OCI-LY3 (cell line): ENCODE measurements at regions not wholly inside any gene's neighbourhood (a gene's known extent, or its start where the extent isn't known, plus 50 kb on each side); places are given as distances from the start of the nearest gene placed in this dataset.
A peak's percentile ranks its signal among the peaks of the same experiment; 100 is the strongest.

ENCODE experiments used
- H2AFZ ChIP-seq: fragments of 200-600, 300-600 bp; shearing (Covaris generic); 2 replicates; pipeline ENCODE4 v1.6.0; 2014; ENCODE audit warnings: antibody characterized with exemption, low read depth, low read length
- H3K27ac ChIP-seq: fragments of 200-600, 300-600 bp; sonication (generic); 2 replicates; pipeline ENCODE4 v1.5.1; 2014; ENCODE audit warnings: mild to moderate bottlenecking, low read length, moderate library complexity, mixed read lengths
- H3K27me3 ChIP-seq: fragments of 200-600, 300-600 bp; sonication (generic); 2 replicates; pipeline ENCODE4 v1.6.1; 2014; ENCODE audit warnings: low read depth, low read length, mixed read lengths
- H3K36me3 ChIP-seq: fragments of 200-600, 300-600 bp; sonication (generic); replicated peaks from 2 replicates; pipeline ENCODE3; 2014; ENCODE audit warnings: low read depth, low read length, mixed read lengths
- H3K4me1 ChIP-seq: fragments of 300-600, 200-600 bp; sonication (generic); 2 replicates; pipeline ENCODE4 v1.6.1; 2014; ENCODE audit warnings: low read length, mixed read lengths
- H3K4me2 ChIP-seq: fragments of 200-600, 300-600 bp; sonication (generic); 2 replicates; pipeline ENCODE4 v1.6.1; 2014; ENCODE audit warnings: low read length, mixed read lengths
- H3K4me3 ChIP-seq: fragments of 300-600, 200-600 bp; sonication (generic); 2 replicates; pipeline ENCODE4 v1.5.1; 2014; ENCODE audit warnings: antibody characterized with exemption, mild to moderate bottlenecking, low read length, moderate library complexity
- H3K79me2 ChIP-seq: fragments of 300-600, 200-600 bp; shearing (Covaris generic); 2 replicates; pipeline ENCODE4 v1.6.1; 2014; ENCODE audit warnings: mild to moderate bottlenecking, low read length, mixed read lengths
- H3K9ac ChIP-seq: fragments of 300-600, 200-600 bp; shearing (Covaris generic); 2 replicates; pipeline ENCODE4 v1.6.0; 2014; ENCODE audit warnings: mild to moderate bottlenecking, low read length, moderate library complexity
- H3K9me3 ChIP-seq: fragments of 200-600, 300-600 bp; shearing (Covaris generic); 2 replicates; pipeline ENCODE4 v1.6.1; 2014; ENCODE audit warnings: low read length, mixed read lengths; ENCODE audit not compliant: insufficient read depth
- H4K20me1 ChIP-seq: fragments of 200-600, 300-600 bp; sonication (generic); 2 replicates; pipeline ENCODE4 v1.6.1; 2016; ENCODE audit warnings: low read length, mixed read lengths; ENCODE audit not compliant: insufficient read depth
- EZH2phosphoT487 ChIP-seq: fragments of 200-600 bp; shearing (Covaris generic); IDR thresholded peaks from 2 replicates; pipeline ENCODE4 v1.6.1; 2018; ENCODE audit warnings: antibody characterized with exemption, mixed run types, low read depth
- TF ChIP-seq, protein P1 (sequence below): fragments of 200-600, 300-600 bp; sonication (generic); IDR thresholded peaks from 2 replicates; pipeline ENCODE4 v1.5.1; 2014; ENCODE audit warnings: antibody characterized with exemption, low read length, low read depth

DNA sequence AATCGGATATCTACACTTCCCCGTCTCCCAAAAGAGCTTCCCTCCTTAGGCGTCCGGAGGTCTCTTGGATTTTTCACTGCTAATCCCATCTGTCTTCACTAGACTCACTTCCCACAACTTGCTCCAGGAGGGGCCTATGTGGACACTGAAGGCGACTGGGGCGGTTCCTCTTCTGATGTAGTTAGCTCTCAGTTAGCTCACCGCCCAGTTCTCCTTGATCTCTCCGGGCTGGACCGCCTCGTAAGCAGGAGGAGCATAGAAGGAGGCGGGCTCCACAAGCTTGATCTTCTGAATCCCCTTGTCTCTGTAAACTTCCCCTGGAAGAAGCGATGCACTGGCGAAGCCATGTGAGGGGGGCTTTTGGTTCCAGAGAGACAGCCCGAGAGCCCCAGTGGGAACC lies 112.0 kb upstream of the SELENOP start:
- Histone ChIP-seq H4K20me1 (no peaks in the 10 kb centered on the region), H3K9ac (no peak overlapping the region), H2AFZ (no peak overlapping the region), H3K9me3 (no peaks in the 10 kb centered on the region), H3K27me3 (no peaks in the 10 kb centered on the region), H3K27ac (no peak overlapping the region), H3K36me3 (no peaks in the 10 kb centered on the region), H3K4me3 (no peak overlapping the region), H3K79me2 (no peaks in the 10 kb centered on the region), H3K4me2 (no peak overlapping the region), H3K4me1 (no peaks in the 10 kb centered on the region)
- TF ChIP-seq, protein P1, sequence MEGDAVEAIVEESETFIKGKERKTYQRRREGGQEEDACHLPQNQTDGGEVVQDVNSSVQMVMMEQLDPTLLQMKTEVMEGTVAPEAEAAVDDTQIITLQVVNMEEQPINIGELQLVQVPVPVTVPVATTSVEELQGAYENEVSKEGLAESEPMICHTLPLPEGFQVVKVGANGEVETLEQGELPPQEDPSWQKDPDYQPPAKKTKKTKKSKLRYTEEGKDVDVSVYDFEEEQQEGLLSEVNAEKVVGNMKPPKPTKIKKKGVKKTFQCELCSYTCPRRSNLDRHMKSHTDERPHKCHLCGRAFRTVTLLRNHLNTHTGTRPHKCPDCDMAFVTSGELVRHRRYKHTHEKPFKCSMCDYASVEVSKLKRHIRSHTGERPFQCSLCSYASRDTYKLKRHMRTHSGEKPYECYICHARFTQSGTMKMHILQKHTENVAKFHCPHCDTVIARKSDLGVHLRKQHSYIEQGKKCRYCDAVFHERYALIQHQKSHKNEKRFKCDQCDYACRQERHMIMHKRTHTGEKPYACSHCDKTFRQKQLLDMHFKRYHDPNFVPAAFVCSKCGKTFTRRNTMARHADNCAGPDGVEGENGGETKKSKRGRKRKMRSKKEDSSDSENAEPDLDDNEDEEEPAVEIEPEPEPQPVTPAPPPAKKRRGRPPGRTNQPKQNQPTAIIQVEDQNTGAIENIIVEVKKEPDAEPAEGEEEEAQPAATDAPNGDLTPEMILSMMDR: no peak
- TF ChIP-seq EZH2phosphoT487: no peak

DNA sequence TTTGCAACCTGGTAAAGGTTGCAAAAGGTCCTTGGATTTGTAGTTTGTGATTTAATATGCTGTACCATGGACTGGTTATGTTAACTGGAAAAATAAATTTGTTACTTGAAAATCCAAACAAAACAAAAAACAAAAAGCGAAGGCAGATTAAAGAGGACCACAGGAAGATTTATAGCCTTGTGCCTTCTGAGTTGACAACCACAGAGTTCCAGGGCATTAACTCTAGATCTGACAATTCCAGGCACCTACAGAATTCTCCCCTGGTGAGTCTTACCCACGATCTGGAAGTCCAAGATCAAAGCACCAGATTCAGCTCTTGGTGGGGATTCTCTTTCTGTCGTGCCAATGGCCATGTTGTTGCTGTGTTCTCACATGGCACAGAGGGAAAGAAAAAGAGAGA lies 107.9 kb upstream of the SELENOP start:
- H3K27me3 ChIP-seq: no peaks in the 10 kb centered on the region
- no peak for TF ChIP-seq EZH2phosphoT487

DNA sequence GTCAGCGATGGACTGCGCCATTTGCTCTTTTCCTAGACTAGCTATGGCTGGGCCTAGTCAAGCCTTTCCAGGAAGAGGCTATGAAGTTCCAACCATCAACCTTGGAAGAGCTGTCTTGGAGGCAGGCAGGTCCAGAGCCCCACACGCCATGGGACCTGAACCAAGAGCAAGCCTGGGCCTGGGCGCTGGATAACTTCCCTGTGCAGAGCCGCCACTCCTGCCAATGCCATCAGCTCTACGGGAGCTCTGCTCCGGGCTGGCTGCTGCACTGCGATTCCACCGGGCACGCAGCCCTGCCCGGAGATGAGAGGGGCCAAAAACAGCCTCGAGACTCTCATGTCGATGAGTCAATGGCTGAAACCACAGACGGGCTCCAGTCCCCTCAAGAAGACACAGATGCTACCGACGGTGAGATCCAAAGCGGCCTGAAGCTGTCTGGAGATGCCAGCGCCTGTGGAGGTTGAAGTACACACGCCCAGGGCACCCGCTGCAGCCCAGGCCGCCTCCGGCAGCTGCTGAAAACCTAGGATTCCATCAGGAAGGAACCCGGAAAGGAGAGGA lies 103.7 kb upstream of the SELENOP start:
- no peaks in the 10 kb centered on the region for H3K79me2 ChIP-seq
- H3K9ac ChIP-seq: no peak overlapping the region
- H3K27me3 ChIP-seq: no peaks in the 10 kb centered on the region
- H3K4me2 ChIP-seq: no peak overlapping the region
- H3K4me3 ChIP-seq: no peak overlapping the region
- no peaks in the 10 kb centered on the region for H4K20me1 ChIP-seq
- TF ChIP-seq, protein P1: no peak
- no peak for TF ChIP-seq EZH2phosphoT487
- H3K36me3 ChIP-seq: no peaks in the 10 kb centered on the region
- no peak overlapping the region for H3K27ac ChIP-seq
- no peaks in the 10 kb centered on the region for H3K9me3 ChIP-seq
- no peaks in the 10 kb centered on the region for H3K4me1 ChIP-seq
- H2AFZ ChIP-seq: no peak overlapping the region

More for the DNA sequence above, 107.9 kb upstream of the SELENOP start:
- H3K4me1 ChIP-seq: no peaks in the 10 kb centered on the region
- no peak overlapping the region for H3K4me3 ChIP-seq
- no peaks in the 10 kb centered on the region for H3K79me2 ChIP-seq
- H3K36me3 ChIP-seq: no peaks in the 10 kb centered on the region
- no peak overlapping the region for H2AFZ ChIP-seq
- no peak overlapping the region for H3K9ac ChIP-seq
- H3K9me3 ChIP-seq: no peaks in the 10 kb centered on the region
- H4K20me1 ChIP-seq: no peaks in the 10 kb centered on the region
- no peak overlapping the region for H3K27ac ChIP-seq
- no peak overlapping the region for H3K4me2 ChIP-seq

DNA sequence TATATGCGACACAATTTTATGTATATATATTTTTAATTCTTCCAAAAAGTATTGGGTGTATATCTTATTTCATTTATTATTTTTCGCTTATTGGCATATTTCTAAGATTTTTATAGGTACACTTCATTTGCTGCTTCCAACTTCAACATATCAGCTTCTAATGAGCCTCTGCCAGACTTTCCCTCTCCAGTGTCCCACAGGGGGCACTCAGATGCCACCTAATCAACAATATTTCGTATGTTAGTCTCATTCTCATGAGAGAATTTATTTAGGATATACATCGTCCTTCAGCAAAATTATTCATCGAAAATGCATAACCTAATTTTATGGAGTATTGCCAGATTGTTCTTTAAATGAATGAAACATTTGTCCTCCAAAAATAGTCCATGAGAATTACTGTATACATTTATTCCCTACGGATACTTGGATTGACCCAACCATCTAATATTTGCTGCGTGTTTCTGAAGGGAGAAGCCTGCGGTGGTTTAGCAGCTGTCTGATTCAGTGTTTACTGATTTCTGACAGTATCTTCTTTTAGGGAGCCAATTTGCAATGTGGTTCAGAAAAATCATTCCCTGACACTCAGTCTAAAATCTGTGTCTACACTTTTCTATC lies 100.6 kb upstream of the SELENOP start:
- peaks cover 12% of the 10 kb centered on the region for H3K4me1 ChIP-seq
- no peak overlapping the region for H3K27ac ChIP-seq
- H3K36me3 ChIP-seq: no peaks in the 10 kb centered on the region
- no peak overlapping the region for H3K4me2 ChIP-seq
- H3K4me3 ChIP-seq: no peak overlapping the region
- no peak for TF ChIP-seq EZH2phosphoT487
- TF ChIP-seq, protein P1: peak; percentile 35; the same call in 1 of the 2 replicates
- no peaks in the 10 kb centered on the region for H3K79me2 ChIP-seq
- H2AFZ ChIP-seq: no peak overlapping the region
- no peaks in the 10 kb centered on the region for H4K20me1 ChIP-seq
- H3K9ac ChIP-seq: no peak overlapping the region
- H3K9me3 ChIP-seq: no peaks in the 10 kb centered on the region
- no peaks in the 10 kb centered on the region for H3K27me3 ChIP-seq
